IMR-90 (cell line): ENCODE measurements at regions not wholly inside any gene's neighbourhood (a gene's known extent, or its start where the extent isn't known, plus 50 kb on each side); places are given as distances from the start of the nearest gene placed in this dataset.

Experiments
- ATAC-seq: fragments of 200-7000 bp; cut with Tn5 transposase; 2 replicates; pipeline ENCODE4 v1.9.1; 2020; ENCODE audit warnings: low read depth, mild to moderate bottlenecking, moderate library complexity
- BruUV-seq: library from RNA; stranded (reverse); fragments of 400-500 nt; replicated peaks from 2 replicates; lab custom pipeline; 2021; lab: Mats Ljungman, UMichigan
- CTCF ChIA-PET: fragments of 300-600 bp; formaldehyde crosslinking; extraction: SDS; loops from one replicate; lab custom pipeline; 2021; ENCODE audit warnings: antibody characterized with exemption; lab: Yijun Ruan, JAX
- POLR2A ChIA-PET: fragments of 300-600 bp; sonication (Branson Sonifier 250); formaldehyde crosslinking; loops from one replicate; lab custom pipeline; 2022; ENCODE audit warnings: antibody characterized with exemption; ENCODE audit not compliant: unreplicated experiment; lab: Charles Lee
- DNase-seq: peaks from one replicate; pipeline ENCODE4 v3.0.0; 2013
- H2AFZ ChIP-seq: replicated peaks from 2 replicates; pipeline ENCODE3; 2013; ENCODE audit warnings: low read length, mild to moderate bottlenecking; ENCODE audit not compliant: poor library complexity
- H2AK5ac ChIP-seq: 2 replicates; pipeline ENCODE4 v1.6.1; 2013; ENCODE audit warnings: low read depth, low read length, inconsistent platforms
- H2AK9ac ChIP-seq: replicated peaks from 2 replicates; pipeline ENCODE3; 2013; ENCODE audit warnings: mild to moderate bottlenecking, low read depth, low read length, moderate library complexity; ENCODE audit not compliant: poor library complexity
- H2BK120ac ChIP-seq: 2 replicates; pipeline ENCODE4 v1.6.1; 2013; ENCODE audit warnings: low read depth, low read length, inconsistent platforms
- H2BK15ac ChIP-seq: 3 replicates; pipeline ENCODE4 v1.6.1; 2013; ENCODE audit warnings: low read depth, low read length, inconsistent platforms
- H2BK20ac ChIP-seq: 2 replicates; pipeline ENCODE4 v1.6.1; 2013; ENCODE audit warnings: low read depth, mild to moderate bottlenecking, inconsistent platforms, low read length, moderate library complexity
- H2BK5ac ChIP-seq: 2 replicates; pipeline ENCODE4 v1.6.1; 2013; ENCODE audit warnings: mild to moderate bottlenecking, low read depth, low read length, inconsistent platforms; ENCODE audit not compliant: poor library complexity, severe bottlenecking
- H3K14ac ChIP-seq: replicated peaks from 2 replicates; pipeline ENCODE4 v1.6.1; 2013; ENCODE audit warnings: low read depth, low read length, inconsistent platforms
- H3K18ac ChIP-seq: 2 replicates; pipeline ENCODE4 v1.6.1; 2013; ENCODE audit warnings: low read depth, low read length, control low read depth
- H3K23ac ChIP-seq: 2 replicates; pipeline ENCODE4 v1.6.1; 2013; ENCODE audit warnings: low read depth, low read length, inconsistent platforms
- H3K27ac ChIP-seq: 2 replicates; pipeline ENCODE4 v1.5.1; 2013; ENCODE audit warnings: mild to moderate bottlenecking, control low read depth, low read length; ENCODE audit not compliant: insufficient read depth
- H3K27me3 ChIP-seq: 2 replicates; pipeline ENCODE4 v1.6.1; 2013; ENCODE audit warnings: low read length; ENCODE audit not compliant: control insufficient read depth, insufficient read depth
- H3K36me3 ChIP-seq: 2 replicates; pipeline ENCODE4 v1.6.1; 2013; ENCODE audit warnings: low read length, mixed read lengths; ENCODE audit not compliant: control insufficient read depth, insufficient read depth
- H3K4ac ChIP-seq: 2 replicates; pipeline ENCODE4 v1.6.1; 2013; ENCODE audit warnings: low read depth, low read length, inconsistent platforms
- H3K4me1 ChIP-seq: 2 replicates; pipeline ENCODE4 v1.6.1; 2013; ENCODE audit warnings: low read length, mixed read lengths; ENCODE audit not compliant: control insufficient read depth, insufficient read depth
- H3K4me2 ChIP-seq: 2 replicates; pipeline ENCODE4 v1.6.1; 2013; ENCODE audit warnings: low read depth, mild to moderate bottlenecking, control low read depth, low read length, moderate library complexity
- H3K4me3 ChIP-seq: 2 replicates; pipeline ENCODE4 v1.5.1; 2013; ENCODE audit warnings: low read depth, mild to moderate bottlenecking, control low read depth, low read length, moderate library complexity; ENCODE audit not compliant: insufficient read depth
- H3K56ac ChIP-seq: 2 replicates; pipeline ENCODE4 v1.6.1; 2013; ENCODE audit warnings: low read length, inconsistent platforms; ENCODE audit not compliant: insufficient read depth; ENCODE audit errors: extremely low read depth
- H3K79me1 ChIP-seq, 2 experiments: 2 replicates each; pipeline ENCODE4 v1.6.1; 2013; ENCODE audit warnings: low read length in 2 of 2, inconsistent platforms in 1 of 2, low read depth in 1 of 2
- H3K9ac ChIP-seq: 2 replicates; pipeline ENCODE4 v1.6.1; 2013; ENCODE audit warnings: low read depth, low read length, control low read depth
- H3K9me1 ChIP-seq: 2 replicates; pipeline ENCODE4 v1.6.1; 2013; ENCODE audit warnings: low read length, inconsistent platforms; ENCODE audit not compliant: insufficient read depth
- H3K9me3 ChIP-seq: 2 replicates; pipeline ENCODE4 v1.6.1; 2013; ENCODE audit warnings: low read length; ENCODE audit not compliant: control insufficient read depth, insufficient read depth
- H4K20me1 ChIP-seq: 2 replicates; pipeline ENCODE4 v1.6.1; 2013; ENCODE audit warnings: low read length, inconsistent platforms; ENCODE audit not compliant: insufficient read depth
- H4K5ac ChIP-seq: 2 replicates; pipeline ENCODE4 v1.6.1; 2013; ENCODE audit warnings: mild to moderate bottlenecking, low read depth, low read length, control low read depth
- H4K8ac ChIP-seq, 2 experiments: 2 replicates each; pipeline ENCODE4 v1.6.1; 2013; ENCODE audit warnings: low read depth in 2 of 2, low read length in 2 of 2, control low read depth in 1 of 2, inconsistent platforms in 1 of 2
- H4K91ac ChIP-seq: 2 replicates; pipeline ENCODE4 v1.6.1; 2013; ENCODE audit warnings: low read depth, low read length, inconsistent platforms; ENCODE audit not compliant: insufficient read depth
- FOS ChIP-seq: fragments of 150-350 bp; IDR thresholded peaks from 2 replicates; pipeline ENCODE4 v1.6.1; 2016; ENCODE audit warnings: low read depth, low read length
- SMC3 ChIP-seq: fragments of 150-350 bp; IDR thresholded peaks from 2 replicates; pipeline ENCODE4 v1.6.1; 2016; ENCODE audit warnings: low read depth, mild to moderate bottlenecking, antibody characterized with exemption, low read length, moderate library complexity
- WGBS, 2 experiments: methylation state at CpG; one replicate each; pipeline versions ENCODE4 v1.1.5 to v1.1.7; 2013; ENCODE audit warnings: missing lambda C conversion rate in 2 of 2; ENCODE audit not compliant: insufficient read length in 1 of 2; ENCODE audit errors: extremely low coverage in 2 of 2; 5-methylcytosine and 5-hydroxymethylcytosine counted together
- dilution Hi-C: fragments of 300-500 bp; cut with HindIII; formaldehyde crosslinking; loops from one replicate; pipeline ENCODE4 v1.14.3; 2018; ENCODE audit warnings: low sequenced_read_pairs; ENCODE audit not compliant: unreplicated experiment
- in situ Hi-C: fragments of 300-500 bp; cut with MboI; formaldehyde crosslinking; loops from 3 replicates; pipeline ENCODE4 v1.14.3; 2019; ENCODE audit warnings: low sequenced_read_pairs, inconsistent platforms, mixed read lengths
- intact Hi-C: fragments of 100-400 bp; cut with micrococcal nuclease; formaldehyde crosslinking; loops from 2 replicates; pipeline ENCODE4 v1.10.0; 2022

- Histone ChIP-seq H3K9ac (no peak overlapping the region), H3K4me2 (no peak overlapping the region), H2AK5ac (peak overlapping the region; percentile 25; the same call in 1 of the 2 replicates), H4K8ac (peak overlapping the region in 1 of 2 experiments; percentile 37; a peak in 2 of 4 replicates), H3K18ac (peak overlapping the region; percentile 51; the same call in 1 of the 2 replicates), H3K14ac (peak overlapping the region; percentile 7; the same call in 1 of the 2 replicates), H2BK20ac (peak overlapping the region; percentile 57), H4K91ac (peak overlapping the region; percentile 51; the same call in 1 of the 2 replicates), H2BK120ac (peak overlapping the region; percentile 42), H3K79me1 (no peaks in the 10 kb centered on the region), H3K23ac (0 out of 2 replicates have a peak overlapping the region, but pooled peaks have one; percentile 18), H2AK9ac (no peak overlapping the region), H3K4ac (peak overlapping the region; percentile 49), H3K9me1 (peaks cover 7% of the 10 kb centered on the region; the same call in 1 of the 2 replicates), H2BK15ac (0 out of 3 replicates have a peak overlapping the region, but pooled peaks have one; percentile 62), H3K27me3 (no peaks in the 10 kb centered on the region), H3K9me3 (peaks cover 3% of the 10 kb centered on the region), H3K56ac (no peak overlapping the region), H4K20me1 (no peaks in the 10 kb centered on the region), H2BK5ac (peak overlapping the region; percentile 21), H3K4me1 (peaks cover 10% of the 10 kb centered on the region), H3K36me3 (no peaks in the 10 kb centered on the region), H2AFZ (no peak overlapping the region), H4K5ac (no peak overlapping the region), H3K4me3 (no peak overlapping the region), H3K27ac (no peak overlapping the region)
- peak; percentile 57 for ATAC-seq
- CTCF ChIA-PET, result interaction anchor here (0.6 kb wide), 1 partner anchor 755 kb away, joined by 3 read pairs; no protein-coding TSS in a partner anchor
- POLR2A ChIA-PET, result interaction anchor here (0.5 kb wide), 1 partner anchor 317 kb away, joined by 3 read pairs; no protein-coding TSS in a partner anchor
- BruUV-seq, result no TSS peak
- TF ChIP-seq FOS (peak; percentile 29; the same call in 1 of the 2 replicates), SMC3 (no peak)
- WGBS, 2 experiments, result 100% methylated on average over 1 of the region's 6 CpGs; no CpG with 5 or more reads in 1 of the 2 experiments
- in situ Hi-C loops, result no loop called here
- peak; percentile 75 for DNase-seq
- intact Hi-C loops, result no loop called here
- dilution Hi-C loops, result no loop called here
Observed at GRCh38 chr10:44703241-44704155, 207.6 kb upstream of the TMEM72 start.
